ENCODE measurements at regions not wholly inside any gene's neighbourhood (a gene's known extent, or its start where the extent isn't known, plus 50 kb on each side); places are given as distances from the start of the nearest gene placed in this dataset.

DNA sequence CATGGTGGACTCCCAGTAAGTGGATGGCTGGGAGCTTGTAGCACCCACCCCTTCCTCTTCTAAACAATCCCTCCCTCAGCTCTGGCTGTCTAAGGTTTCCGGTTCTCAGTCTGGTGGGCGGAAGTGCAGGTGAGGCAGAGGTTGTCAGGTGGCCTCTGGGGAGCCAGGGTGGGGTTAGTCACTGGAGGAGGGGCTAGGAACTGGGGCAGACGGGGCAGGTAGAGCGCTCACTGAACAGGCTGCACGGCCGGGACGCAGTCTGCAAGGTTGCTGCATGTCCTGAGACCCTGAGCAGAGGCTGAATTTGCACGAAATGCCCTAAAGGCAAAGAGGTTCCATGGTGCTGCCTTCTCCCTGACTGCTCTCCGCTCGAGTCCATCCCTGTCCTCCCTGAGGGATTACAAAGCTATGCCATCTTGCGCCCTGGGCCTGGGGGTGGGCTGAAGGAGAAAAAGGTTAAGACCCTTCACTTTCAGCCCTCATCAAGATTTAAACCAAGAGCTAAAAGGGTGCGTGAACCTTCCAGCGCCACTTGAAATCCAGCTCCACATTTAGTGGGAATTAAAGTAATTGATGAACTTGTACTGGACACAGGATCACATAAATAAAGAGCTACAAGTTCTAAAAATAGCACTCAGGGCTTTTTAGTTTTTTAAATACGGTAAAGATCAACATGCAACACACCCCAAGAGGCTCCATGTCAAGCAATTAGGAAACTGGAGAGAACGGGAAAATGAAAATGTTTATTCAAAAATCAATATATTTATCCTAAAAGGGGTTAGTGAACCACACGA lies 62.3 kb upstream of the CTBP2 start:
- TF ChIP-seq CTCF (IDR thresholded peaks at IDR 0.05; ENCODE audit: control extremely low read depth, extremely low read depth, low read depth, missing control alignments), result no peak
- DNase-seq (ENCODE audit: extremely low spot score), result no peak
- POLR2A ChIA-PET, result no interaction called here
- CTCF ChIA-PET, result no interaction called here

DNA sequence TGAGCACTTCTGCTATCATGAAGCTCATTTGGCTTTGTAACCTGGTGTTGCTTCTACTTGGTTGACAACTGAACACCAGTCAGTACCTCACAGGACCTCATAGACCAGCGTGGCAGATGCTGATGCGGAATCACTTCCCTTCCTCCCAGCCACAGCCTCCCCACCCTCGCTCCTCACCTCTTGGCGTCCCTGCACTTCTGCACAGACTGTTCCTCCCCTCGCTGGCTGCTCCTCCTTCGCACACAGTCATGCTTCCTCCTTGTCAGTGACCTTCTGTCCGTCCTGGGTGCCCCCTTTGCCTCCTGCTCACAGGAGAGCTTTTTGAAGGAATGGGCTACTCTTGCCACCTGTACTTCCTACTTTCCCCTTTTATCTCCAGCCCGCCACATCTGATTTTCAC lies 61.4 kb upstream of the CTBP2 start:
- POLR2A ChIA-PET, result no interaction called here
- no peak for TF ChIP-seq CTCF (IDR thresholded peaks at IDR 0.05; ENCODE audit: control extremely low read depth, extremely low read depth, low read depth, missing control alignments)
- CTCF ChIA-PET, result no interaction called here

DNA sequence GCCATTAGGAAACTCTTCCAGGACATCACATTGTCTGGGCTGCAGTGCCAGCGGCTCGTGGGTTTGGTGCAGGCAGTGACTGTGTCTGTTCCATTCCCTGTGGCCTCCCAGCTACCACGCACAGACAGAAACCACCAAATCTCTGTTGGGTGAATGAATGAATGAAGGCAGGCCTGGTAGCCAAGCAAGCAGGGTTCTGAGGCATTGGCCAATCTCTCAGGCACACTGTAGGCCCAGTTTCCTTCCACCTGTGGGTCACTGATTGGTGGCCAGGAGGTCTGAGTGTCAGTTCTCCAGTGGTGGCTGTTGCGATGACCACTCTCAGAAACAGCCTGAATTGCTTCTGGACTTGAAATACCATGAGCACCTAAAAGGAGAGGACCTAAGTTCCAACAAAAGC lies 59.4 kb upstream of the CTBP2 start:
- no peak for DNase-seq (ENCODE audit: extremely low spot score)
- ChIA-PET CTCF (interaction anchor here (1.5 kb wide), 1 partner anchor 12 kb away, joined by 4 read pairs; no protein-coding TSS in a partner anchor), POLR2A (no interaction called here)
- TF ChIP-seq CTCF (IDR thresholded peaks at IDR 0.05; ENCODE audit: control extremely low read depth, extremely low read depth, low read depth, missing control alignments), result no peak

More for the DNA sequence above, 61.4 kb upstream of the CTBP2 start:
- no peak for DNase-seq (ENCODE audit: extremely low spot score)

DNA sequence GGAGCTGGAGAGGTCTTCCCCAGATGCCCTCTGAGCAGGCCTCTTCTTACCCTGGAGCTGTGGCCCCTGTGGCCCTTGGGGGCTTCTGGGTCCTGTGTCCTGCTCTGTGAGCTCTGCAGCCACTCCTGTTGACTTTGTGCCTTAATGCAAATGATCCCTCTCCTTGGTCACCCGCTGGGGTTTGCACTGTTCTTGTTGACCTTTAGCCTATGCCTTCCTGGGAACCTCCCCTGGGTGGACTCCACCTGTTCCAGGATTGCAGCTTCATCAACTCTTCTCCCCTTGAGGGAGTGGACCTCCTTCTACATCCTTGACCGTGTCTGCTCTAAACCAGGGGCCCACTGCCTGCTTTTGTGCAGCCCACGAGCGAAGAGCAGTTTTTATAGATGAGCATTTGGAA lies 58.6 kb upstream of the CTBP2 start:
- POLR2A ChIA-PET, result no interaction called here
- no peak for DNase-seq (ENCODE audit: extremely low spot score)
- CTCF ChIA-PET, result interaction anchor here (1.1 to 1.5 kb wide), 3 partner anchors 11 to 171 kb away, joined by 3 to 5 read pairs (median 4); no protein-coding TSS in a partner anchor
- TF ChIP-seq CTCF (IDR thresholded peaks at IDR 0.05; ENCODE audit: control extremely low read depth, extremely low read depth, low read depth, missing control alignments), result no peak

DNA sequence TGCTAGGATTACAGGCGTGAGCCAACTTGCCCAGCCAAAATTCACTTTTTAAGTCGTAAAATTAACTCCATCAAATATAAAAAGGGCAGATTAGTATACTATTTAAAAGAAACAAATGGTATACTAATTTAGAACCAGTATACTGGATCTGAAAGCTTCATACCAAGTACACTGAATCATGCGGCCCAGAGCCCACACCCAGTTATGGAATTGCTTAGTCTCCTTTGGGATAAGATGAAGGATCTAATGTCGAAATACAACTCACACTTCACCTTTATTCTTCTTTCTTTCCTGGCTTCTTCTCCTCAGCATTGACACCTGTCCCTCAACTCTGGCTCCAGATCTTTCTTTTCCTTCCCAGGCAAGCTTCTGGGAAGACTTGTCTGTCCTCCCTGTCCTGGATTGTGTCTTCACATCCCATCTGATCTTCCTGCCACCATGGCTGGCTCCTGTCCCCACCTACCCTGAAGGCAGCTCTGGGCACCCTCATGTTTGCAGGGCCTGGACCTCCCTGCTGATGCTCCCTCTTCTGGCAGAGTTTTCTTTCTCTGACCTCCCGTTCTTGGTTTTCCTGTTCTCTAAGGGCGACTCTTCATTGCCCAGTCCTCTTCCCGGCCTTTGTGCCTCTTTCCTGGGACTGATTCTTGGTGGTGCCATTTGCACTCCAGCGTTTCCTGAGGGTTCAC lies 57.8 kb upstream of the CTBP2 start:
- POLR2A ChIA-PET, result no interaction called here
- CTCF ChIA-PET, result interaction anchor here (1.1 to 1.5 kb wide), 2 partner anchors 14 to 170 kb away, joined by 3 to 5 read pairs; no protein-coding TSS in a partner anchor
- DNase-seq (ENCODE audit: extremely low spot score), result no peak
- TF ChIP-seq CTCF (IDR thresholded peaks at IDR 0.05; ENCODE audit: control extremely low read depth, extremely low read depth, low read depth, missing control alignments), result no peak

DNA sequence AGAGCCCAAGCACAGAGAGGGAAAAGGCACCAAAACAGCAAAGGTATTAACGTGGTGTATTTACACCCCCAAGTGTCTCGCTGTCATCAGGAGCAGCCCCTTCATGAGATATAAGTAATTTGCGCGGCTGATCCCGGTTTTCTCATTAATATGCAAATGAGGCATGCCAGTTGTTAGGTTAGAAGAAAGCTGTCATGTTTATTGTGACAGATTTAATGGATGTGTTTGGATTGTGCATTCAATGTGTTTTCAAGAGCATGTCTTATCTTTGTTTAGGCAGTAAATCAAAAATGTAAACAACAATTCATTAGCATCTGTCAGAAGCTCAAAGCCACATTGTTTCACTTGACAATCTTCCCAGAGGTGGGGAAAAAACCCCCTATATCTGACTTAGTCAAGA lies 56.5 kb upstream of the CTBP2 start:
- ChIA-PET CTCF (interaction anchor here (2.0 kb wide), 1 partner anchor 12 kb away, joined by 4 read pairs; no protein-coding TSS in a partner anchor), POLR2A (no interaction called here)
- DNase-seq (ENCODE audit: extremely low spot score), result no peak
- TF ChIP-seq CTCF (IDR thresholded peaks at IDR 0.05; ENCODE audit: control extremely low read depth, extremely low read depth, low read depth, missing control alignments), result no peak

Measured in GM10248 (cell line).